HG03045 (cell line): ENCODE measurements at regions not wholly inside any gene's neighbourhood (a gene's known extent, or its start where the extent isn't known, plus 50 kb on each side); places are given as distances from the start of the nearest gene placed in this dataset.

Source experiments
- ATAC-seq: cut with Tn5 transposase; IDR thresholded peaks from one replicate; pipeline ENCODE4 v1.9.1; 2021; ENCODE audit warnings: mild to moderate bottlenecking, moderate library complexity; ENCODE audit not compliant: unreplicated experiment

DNA sequence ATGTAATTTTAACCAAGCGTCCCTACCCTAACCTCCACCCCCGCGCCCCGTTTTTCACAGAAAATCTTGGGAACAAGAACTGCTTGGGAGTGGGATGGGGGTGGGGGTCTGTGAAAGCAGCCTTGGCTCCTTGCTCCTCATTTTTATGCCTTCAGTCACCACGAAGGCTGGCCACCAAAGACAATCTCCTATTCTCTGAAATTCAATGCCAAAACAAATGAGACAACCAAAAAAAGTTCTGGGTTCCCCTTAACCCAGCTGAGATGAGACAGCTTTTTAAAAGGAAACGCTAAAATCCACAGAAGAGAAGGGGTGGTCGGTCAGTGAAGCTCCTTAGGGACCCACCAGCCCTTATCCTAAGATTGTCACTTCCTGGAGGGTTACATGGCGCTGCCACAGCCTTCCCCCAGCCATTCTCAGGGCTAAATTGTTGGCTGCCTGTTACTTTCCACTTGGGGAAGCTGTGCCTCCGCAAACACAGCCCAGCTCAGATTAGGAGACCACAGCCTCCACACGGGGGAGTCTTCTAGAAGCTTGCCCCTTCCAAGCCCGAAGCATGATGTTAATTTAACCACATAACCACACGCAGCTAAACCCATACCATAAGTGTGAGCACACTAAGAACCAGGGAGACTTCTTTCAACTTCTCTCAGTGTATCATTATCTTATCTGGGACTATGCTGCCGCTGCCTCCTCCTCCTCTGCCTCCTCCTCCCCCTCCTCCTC is 136.3 kb downstream of the FOXD1 start:
- no peak for ATAC-seq

DNA sequence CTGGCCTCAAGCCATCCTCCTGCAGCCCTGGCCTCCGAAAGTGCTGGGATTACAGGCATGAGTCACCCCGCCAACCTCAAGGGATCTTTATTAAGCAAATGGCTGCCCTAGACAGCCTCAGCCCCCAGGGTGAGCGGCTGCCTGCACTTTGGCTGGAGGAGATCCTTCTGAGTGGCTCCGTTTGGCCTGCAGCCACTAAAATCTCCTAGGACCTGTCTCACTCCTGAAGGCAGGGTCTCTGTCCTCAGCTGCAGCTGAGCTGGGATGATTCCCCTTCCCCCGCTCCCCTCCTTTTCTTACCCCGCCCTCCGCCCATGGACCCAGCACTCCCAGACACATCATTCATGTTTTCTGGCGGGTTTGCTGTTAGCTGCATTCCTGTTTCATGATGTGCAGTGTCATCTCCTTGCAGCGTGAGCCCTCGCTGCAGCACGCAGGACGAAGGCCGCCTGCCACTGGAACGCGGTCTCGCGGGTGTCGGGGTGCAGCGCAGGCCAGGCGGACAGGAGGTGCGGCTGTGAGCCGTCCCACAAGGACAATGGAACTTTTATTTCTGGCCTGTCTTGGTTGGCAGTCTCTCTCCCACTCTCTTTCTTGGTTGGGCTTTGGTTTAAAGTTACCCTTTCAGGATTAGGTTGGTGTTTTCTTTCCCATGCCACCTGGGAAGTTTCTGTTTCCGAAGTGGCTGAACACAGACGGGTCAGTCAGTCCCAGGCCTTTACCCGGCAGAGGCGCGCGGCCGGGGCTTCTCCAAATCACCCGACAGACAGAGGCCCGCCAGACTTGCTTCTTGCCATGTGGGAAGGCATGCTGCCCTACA is 137.1 kb downstream of the FOXD1 start:
- ATAC-seq, result no peak

DNA sequence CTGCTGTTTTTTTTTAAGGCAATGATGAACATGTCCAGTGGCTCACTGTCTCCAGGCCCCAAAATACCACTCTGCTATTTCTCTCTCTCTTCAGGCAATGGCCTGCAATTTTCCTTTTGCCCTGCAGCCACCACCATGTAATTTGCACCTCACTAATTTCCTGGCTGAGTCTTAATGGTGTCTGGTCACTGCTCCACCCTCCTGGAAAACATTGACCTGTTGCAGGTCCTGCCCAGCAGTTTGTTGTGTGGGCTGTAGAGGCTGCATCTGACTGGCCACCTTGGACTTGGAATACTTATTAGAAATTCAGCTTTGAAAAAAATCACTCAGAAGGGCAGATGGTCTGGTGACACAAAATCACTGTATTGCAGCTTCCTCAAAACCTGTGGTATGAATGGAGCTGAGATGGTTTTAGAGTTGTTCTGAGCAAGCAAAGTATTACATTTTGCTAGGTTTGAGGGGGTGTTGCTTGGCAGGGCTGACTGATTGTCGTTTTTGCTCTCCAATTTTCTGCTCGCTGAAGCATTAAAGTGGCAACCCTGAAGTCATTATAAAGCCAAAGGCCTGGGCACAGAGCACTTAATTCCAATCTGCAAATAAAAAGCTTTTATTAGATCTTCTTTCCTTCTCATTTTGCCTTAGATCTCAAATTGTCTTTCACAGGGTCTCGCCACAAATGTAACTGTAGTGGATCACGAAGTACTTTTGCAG is 134.8 kb downstream of the TMEM174 start:
- no peak for ATAC-seq

DNA sequence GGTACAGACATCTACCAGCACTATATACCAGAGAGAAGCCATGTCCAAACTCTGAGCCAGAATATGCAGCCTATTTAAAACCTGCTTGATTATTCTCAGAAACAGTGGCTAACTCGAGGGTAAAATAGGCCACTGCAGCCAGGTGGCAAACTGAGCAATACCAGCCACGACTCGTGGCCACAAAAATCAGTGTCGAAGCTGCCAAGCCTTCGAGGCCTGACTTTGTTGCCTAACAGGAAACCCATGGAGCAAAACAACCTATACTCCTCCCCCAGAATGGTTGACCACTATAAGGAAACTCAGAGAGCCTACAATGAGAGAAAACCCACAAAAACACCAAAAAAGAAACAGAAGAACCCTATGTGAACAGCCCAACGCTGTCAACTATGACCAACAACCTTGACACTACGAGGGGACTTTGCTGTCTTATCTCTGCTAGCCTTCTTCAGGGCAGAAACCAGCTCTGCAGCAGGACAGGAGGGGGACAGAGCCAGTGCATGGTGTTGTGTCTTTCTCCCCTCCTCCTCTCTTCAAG is 133.8 kb downstream of the TMEM174 start:
- no peak for ATAC-seq

DNA sequence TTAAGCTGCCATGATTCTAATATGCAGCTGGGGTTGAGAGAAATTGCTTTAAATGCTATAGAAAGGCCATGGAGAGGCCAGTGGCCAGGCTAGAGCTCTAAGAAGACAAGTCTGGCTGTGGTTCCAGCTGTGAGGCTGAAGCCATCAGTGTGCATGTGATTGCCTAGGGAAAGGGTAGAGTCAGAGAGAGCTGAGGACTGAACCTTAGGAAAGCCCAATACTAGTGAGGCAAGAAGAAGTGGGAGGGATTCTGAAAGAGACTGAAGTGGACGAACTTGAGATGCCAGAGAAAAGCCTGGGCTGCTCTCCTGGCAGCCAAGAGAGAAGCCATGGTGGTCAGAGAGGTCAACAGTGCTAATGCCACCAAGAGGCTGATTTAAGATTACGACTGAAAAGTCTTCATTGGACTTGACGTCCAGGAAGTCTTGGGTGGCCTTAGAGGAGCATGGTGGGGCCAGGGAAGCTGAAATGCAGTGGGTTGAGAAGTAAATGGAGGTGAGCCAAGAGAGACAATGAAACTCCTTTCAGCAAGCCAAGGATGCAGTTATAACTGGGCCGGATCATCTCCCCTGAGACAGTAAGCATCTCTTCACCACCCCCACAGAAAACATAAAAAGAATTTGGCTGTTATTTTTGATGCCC is 133.2 kb downstream of the TMEM174 start:
- no peak for ATAC-seq

DNA sequence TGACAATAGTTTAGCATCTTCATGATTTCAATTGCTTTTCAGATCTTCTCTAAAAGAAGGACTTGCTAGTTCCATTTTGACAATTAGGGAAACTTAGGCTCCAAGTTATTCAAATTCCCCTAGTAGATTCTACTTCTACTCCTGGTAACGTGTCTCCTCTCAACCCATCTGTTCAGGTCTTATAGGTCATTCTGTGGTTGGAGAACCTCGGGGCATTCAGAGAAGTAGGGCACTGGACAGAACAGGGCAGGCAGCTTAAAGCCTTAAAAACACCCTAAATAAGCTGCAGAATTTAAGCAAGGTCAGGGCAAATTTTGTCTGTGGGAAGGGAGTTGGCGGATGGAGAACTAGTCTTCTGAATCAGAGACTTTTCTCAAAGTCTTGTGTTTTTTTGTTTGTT is 132.4 kb downstream of the TMEM174 start:
- no peak for ATAC-seq

DNA sequence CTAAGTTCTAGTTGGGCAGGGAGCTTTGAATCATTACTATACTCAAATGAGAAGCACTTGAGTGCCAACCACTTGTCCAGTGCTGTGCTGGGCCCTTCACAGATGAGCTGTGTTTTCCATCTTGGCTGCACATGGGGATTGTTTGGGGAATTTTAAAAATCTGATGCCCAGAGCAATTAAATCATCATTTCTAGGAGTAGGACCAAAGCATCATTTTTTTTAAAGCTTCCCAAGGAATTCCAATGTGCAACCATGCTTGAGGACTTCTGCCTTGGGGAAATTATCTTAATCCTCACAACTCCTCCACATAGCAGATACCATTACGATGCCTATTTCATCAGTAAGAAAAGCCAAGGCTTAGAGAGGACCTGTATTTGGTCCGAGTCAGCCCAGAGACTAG is 131.4 kb downstream of the TMEM174 start:
- no peak for ATAC-seq

DNA sequence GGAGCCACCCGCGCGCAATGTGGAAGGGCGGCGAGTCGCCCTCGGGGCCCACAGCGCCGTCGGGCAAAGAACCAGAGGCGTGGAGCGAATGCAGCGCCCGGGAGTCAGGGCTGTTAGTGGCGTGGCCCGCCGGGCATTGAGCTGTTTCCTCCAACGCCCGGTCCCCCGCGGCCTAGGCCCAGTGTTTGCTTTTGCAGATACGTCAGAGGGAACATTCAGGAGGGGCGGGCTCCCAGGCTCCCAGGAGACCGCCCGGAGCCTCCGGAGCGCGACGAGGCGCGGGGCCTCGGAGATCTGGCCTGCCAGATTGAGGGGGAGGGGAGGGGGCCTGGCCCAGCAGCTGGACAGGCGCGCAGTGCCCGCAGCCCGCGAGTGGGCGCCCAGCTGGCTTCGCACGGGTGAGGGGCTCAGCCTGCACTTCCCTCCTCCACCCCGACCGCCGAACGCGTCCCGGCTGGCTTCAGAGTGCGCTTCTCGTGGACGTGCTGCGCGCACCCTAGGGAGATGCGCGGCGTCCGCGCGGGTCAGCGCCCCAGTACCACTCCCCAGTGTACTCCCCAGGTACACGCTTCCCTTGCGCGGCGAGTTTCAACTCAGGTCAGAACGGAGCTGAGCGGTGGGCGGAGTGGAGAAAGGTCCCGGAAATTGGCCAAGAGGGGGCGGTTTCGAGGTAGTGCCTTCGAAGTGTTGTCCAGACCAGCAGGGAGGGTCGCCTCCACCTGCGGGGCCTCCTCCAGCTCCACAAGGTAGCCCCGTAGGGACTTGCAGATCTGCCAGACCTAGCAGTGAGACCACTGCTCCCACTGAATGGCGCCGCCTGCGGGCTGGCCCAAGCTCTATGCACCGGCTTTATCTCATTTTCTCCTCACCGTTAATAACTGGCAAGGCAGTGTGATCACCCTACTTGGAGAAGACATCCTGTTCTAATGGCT is 130.4 kb downstream of the TMEM174 start:
- no peak for ATAC-seq

DNA sequence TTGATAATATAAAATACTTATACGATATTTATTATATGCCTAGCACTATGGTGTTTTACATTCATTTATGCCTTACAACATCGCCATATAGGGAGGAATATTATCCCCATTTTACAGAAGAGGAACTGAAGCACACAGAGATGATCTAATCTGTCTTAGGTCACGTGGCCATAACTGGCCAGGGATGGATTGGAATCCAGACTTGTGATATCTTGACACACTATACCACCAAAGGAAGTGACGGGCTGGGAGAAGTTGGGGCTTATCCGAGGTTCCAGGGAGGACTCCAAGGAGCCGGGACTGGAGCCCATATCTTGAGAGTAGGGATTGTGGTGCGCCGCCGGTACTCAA is 129.8 kb downstream of the TMEM174 start:
- ATAC-seq, result no peak

DNA sequence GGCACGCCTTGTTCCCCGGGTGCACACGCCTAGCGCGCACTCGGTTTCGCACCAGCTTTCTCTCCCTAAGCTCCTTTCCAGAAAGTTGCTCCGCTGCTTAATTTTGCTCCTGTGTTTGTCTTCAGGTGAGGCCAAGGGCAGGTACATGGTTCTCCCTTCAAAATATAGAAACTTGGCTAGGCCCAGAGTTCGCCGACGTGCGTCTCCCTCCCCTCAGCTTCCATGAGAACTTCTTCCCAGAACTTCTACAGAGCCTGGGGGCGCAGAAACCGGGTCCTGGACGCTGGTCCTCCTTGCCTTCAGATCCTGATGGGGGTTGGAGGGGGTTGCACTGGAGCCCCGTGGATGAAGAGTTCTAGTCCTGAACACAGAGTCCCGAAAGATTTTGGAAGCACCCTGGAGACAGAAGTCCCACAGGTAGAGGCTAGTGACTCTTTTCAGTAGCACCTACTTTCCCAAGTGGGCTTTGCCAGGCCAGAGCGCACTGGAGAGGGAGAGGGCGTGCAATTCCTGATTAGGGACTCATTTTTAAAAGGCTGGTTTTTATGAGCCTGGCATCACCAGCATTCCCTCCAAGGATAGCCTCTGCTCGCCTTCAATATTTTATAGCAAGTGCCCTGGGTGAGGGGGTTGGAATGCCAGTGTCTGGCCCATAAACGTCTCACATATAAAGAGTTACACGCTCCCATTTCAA is 128.4 kb downstream of the TMEM174 start:
- ATAC-seq, result no peak

DNA sequence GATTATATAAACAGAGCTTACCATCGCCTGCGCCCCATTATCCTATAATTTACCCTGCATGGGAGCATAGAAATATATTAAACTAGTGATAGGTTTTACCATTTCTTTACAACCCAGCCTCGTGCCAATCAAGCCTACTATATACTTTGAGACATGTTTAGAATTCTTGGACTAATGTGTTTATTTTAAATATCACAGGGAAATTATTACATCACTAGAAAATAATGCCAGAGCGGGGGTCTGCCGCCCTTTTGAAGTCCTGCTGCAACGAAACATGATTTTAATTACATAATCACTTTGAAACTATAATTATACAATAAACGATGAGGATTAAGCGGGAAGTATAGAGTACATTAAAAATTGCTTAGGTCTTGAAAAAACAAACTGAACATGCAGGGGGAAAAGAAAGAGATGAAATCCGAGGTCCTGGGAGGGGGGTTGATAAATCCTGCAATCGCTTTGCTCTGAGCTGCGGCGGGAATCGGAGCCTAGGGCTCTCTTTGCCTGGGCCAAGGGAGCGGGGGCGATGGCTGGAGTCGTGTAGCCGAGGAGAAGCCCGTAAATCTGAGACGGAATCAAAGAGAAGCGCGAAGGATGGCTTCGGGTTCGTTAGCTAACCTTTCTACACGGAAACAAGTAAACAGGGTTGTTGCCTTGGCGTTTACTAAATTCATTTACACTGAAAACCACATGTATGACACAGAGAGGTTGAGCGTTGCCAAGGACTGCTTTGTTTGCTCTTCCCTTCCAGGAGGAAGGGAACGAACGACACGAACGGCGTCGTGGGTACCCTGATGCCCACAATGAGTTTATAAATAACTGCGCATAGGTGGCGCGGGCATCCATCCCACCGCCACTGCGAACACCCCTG is 127.6 kb downstream of the TMEM174 start:
- no peak for ATAC-seq

DNA sequence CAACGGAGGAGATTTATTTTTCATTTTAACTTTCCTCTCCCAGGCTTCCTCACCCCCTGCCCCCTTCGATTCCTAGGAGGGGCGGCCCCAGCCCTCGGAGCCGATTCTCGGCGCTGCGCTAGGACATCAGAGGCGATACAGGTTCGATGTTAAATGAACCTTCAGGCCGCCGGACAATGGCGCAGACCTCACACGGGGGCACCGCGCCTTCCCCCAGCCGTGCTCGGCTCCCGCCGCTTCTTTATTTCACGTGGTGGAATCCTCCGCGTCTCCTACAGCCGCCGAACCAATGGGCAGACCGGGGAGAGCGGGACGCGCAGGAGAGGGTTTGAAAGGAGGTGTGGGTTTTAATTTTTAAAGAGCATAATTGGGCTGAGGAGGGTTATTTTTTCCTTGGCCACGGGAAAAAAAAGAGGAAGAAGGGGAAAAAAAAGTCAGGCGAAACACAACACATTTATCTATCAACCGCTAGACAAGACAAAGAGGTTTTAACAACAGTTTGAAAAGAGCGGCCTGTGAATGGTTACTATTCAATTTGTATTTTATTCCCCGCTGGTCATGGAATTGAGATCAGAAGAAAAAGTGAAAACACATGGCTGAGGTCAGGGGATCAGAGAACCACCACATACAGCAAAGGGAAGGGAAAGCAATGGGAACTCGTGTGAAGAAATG is 126.8 kb downstream of the TMEM174 start:
- no peak for ATAC-seq

DNA sequence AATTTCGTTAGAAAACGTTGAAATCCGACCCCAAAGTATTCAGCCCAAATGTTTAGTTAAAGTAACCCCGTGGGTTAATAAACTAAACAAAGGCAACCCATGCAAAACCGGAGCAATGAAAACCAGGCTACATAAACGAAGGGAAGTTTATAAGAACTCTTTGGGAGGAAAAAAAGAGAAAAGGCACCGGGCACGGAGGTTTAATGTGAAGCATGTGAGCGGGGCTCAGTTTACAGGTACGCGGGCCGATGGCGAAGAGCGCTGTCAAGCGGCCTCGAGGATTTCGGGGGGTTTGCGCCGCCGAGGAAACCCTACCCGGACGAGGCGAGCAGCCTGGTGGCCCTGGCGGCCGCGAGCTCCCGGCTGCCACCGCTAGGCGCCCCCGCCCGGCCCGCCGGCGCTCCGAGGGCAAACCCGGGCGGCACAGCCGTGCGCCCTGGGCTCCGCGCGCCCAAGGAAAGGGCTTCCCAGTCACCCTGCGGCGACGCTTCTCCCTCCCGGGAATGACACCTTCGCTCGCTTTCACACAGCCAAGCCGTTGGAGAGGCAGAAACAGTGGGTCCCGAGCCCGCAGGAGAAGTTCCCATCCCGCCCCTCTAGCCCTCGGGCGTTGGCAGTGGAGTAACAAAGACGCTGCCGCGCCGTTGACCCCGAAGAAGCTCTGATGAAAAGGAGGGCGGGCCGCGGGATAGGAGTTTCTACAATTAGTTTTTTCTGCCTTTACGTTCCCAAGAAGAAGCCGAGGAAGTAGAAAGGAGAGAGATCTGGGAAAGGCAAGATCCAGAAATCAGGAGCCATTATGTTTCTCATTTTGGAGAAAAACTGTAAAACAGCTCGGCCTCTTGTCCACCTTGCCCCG is 126.0 kb downstream of the TMEM174 start:
- no peak for ATAC-seq

DNA sequence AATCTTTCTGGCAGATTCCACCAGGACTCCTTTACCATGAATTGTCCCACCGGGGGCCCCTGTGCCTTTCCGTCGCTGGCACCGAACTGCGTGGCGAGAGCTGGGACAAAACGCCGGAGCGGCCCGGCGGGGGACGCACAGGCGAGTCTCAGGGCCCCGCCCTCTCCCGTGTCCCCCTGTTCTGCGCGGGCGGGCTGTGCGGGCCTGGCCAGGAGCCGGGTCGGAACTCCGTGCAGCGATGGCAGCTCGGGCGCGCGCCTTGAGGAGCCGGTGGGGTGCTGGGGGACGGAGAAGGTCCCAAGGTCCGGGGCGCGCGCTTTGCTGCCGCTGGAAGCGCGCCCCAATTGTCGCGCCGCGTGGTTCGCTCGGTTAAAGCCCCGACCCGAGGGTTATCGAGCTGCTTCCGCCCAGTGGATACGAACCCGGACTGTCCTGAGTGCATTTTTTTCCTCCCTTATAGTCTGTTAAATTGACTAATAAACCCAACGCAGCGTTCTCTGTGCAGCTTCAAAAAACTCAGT is 125.3 kb downstream of the TMEM174 start:
- ATAC-seq, result no peak

DNA sequence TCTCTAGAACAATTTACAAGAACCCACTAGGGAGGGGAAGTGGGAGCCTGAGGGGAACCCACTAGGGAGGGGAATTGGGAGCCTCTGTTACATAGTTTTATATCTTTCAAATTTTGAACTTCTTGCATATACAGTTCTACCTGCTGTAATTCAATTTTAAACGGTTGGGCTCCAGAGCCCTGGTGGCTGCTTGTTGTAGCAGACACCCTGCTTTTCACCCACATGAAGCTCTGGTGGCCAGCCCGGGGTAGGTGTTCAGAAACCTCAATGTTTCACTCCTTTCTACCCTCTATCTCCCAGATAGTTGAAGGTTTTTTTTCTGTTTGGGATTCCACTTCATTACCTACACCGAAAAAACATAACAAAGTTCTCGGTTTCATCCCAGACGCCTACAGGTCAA is 124.4 kb downstream of the TMEM174 start:
- no peak for ATAC-seq

DNA sequence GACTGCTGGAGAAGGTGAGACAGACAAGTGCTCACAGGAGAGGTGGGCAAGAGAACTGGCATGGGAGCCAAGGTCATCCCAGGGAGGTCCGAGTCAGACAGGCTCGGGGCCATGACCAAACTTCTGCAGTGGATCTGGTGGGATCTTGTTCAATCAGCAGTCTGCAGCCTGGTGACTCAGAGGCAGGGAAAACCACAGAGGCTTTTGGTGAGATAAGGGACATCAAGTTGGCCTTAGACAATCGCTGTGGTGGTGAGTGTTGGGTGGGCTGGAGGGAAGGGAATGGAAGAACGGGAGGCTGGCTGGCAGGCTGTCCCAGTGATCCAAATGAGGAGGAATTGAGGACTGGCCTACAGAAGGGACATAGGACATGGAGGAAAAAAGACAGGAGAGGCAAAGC is 123.8 kb downstream of the TMEM174 start:
- no peak for ATAC-seq

DNA sequence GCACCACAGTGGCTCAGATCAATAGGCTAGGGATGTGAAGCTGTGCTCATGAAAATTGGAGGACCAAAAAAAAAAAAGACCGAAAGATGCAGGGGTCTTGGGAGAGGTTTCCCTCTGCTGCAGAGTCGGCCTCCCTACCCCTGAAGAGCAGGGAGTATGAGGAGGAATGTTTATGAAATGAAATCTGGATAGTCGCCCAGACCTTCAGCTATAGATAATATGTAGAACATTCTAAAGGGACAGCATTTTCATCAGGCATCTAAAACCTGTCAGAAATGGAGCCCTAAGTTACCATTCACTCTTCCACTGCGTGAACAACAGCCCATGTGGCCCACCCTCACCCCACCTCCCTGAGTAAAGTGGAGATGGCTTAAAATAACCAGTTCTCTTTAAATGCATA is 122.9 kb downstream of the TMEM174 start:
- ATAC-seq, result no peak
